Gastrocnemius medialis (tissue), 4 donors: ENCODE measurements at regions not wholly inside any gene's neighbourhood (a gene's known extent, or its start where the extent isn't known, plus 50 kb on each side); places are given as distances from the start of the nearest gene placed in this dataset.

Source experiments
- ATAC-seq, 2 donors: fragments of 150-250 bp; one replicate each; pipeline ENCODE4 v1.9.1; 2016
- DNase-seq, 2 donors: peaks; one replicate each; pipeline ENCODE4 v3.0.0-alpha.2; 2019
- H3K27ac ChIP-seq, 4 donors: fragments of 200-600 bp; sonication (generic); 1 replicate in 1 of 4; 2 replicates in 3 of 4; pipeline ENCODE4 v1.5.1; 2016 to 2018; ENCODE audit warnings: mild to moderate bottlenecking in 2 of 4, moderate library complexity in 1 of 4
- H3K27me3 ChIP-seq, 3 donors: fragments of 200-600 bp; sonication (generic) in 2 of 3; 1 replicate in 1 of 3; 2 replicates in 2 of 3; pipeline versions ENCODE4 v1.5.1 to v1.6.0; 2016 to 2019; ENCODE audit warnings: mild to moderate bottlenecking in 1 of 3, moderate library complexity in 1 of 3
- H3K36me3 ChIP-seq, 2 donors: fragments of 200-600 bp; sonication (generic) in 1 of 2; one replicate each; pipeline ENCODE4 v1.5.1; 2017 to 2018
- H3K4me1 ChIP-seq, 2 donors: fragments of 200-600 bp; sonication (generic) in 1 of 2; one replicate each; pipeline ENCODE4 v1.5.1; 2016 to 2017; ENCODE audit warnings: mild to moderate bottlenecking in 2 of 2
- H3K4me3 ChIP-seq, 4 donors: fragments of 200-600 bp; sonication (generic) in 3 of 4; 1 replicate in 1 of 4; 2 replicates in 3 of 4; pipeline ENCODE4 v1.5.1; 2016 to 2019; ENCODE audit warnings: mild to moderate bottlenecking in 2 of 4
- H3K9me3 ChIP-seq, 3 donors: fragments of 200-600 bp; sonication (generic) in 2 of 3; 1 replicate in 1 of 3; 2 replicates in 2 of 3; pipeline ENCODE4 v1.5.1; 2016 to 2019
- POLR2A ChIP-seq, 2 donors: fragments of 450-650 bp; IDR thresholded peaks; one replicate each; pipeline ENCODE4 v1.6.1; 2017; ENCODE audit warnings: antibody characterized with exemption in 2 of 2, mild to moderate bottlenecking in 2 of 2, moderate library complexity in 2 of 2
- in situ Hi-C, 4 donors: fragments of 200-750 bp; cut with MboI; loops; one replicate each; pipeline versions ENCODE4 v1.15.0 to v1.8.0; 2017; ENCODE audit warnings: low sequenced_read_pairs in 4 of 4
- intact Hi-C: fragments of 100-400 bp; cut with DNase I; formaldehyde crosslinking; loops from one replicate; pipeline ENCODE4 v1.15.1; 2023; ENCODE audit warnings: low total_unique reads
- TF ChIP-seq, protein P1 (sequence below), 5 experiments: fragments of 450-650 bp in 3 of 5; fragments of 200-600 bp in 2 of 5; sonication (generic) in 2 of 5; IDR thresholded peaks in 4 of 5; conservative IDR thresholded peaks in 1 of 5; 1 replicate in 4 of 5; 2 replicates in 1 of 5; pipeline ENCODE4 v1.5.1; 2016 to 2019; ENCODE audit warnings: antibody characterized with exemption in 5 of 5, mild to moderate bottlenecking in 3 of 5, moderate library complexity in 3 of 5

DNA sequence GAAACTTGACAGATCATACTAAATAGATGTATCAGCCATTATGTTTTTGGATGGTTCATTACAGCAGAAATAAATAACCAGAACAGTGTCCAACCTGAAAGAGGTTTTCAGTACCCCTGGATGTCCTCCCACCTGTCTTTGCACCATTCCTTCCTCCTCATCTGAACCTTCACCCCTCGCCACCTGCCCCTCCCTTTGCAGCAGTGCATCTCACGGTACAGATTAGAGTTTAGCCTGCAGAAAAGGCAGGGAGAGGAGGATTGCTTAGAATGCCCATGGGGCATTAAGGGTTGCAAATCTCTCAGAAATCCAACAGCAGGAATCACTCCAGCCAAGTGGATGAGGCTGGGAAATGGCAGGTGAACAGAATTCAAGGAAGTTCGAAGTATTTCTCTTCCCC is 155.0 kb downstream of the HS3ST2 start:
- TF ChIP-seq, protein P1, sequence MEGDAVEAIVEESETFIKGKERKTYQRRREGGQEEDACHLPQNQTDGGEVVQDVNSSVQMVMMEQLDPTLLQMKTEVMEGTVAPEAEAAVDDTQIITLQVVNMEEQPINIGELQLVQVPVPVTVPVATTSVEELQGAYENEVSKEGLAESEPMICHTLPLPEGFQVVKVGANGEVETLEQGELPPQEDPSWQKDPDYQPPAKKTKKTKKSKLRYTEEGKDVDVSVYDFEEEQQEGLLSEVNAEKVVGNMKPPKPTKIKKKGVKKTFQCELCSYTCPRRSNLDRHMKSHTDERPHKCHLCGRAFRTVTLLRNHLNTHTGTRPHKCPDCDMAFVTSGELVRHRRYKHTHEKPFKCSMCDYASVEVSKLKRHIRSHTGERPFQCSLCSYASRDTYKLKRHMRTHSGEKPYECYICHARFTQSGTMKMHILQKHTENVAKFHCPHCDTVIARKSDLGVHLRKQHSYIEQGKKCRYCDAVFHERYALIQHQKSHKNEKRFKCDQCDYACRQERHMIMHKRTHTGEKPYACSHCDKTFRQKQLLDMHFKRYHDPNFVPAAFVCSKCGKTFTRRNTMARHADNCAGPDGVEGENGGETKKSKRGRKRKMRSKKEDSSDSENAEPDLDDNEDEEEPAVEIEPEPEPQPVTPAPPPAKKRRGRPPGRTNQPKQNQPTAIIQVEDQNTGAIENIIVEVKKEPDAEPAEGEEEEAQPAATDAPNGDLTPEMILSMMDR (IDR thresholded peaks at IDR 0.05 in 4 of 5, conservative IDR thresholded peaks at IDR 0.05 in 1 of 5) = no peak
- no peak for TF ChIP-seq POLR2A (IDR thresholded peaks at IDR 0.05)
- Histone ChIP-seq H3K9me3 (no peaks in the 10 kb centered on the region), H3K4me3 (no peak overlapping the region), H3K27me3 (no peaks in the 10 kb centered on the region), H3K4me1 (peaks cover 0 to 30% of the 10 kb centered on the region in 2 donors), H3K36me3 (no peaks in the 10 kb centered on the region), H3K27ac (peak overlapping the region; percentile 44 to 84 (median 63))
- in situ Hi-C loops = no loop called here
- ATAC-seq = no peak
- intact Hi-C loops = no loop called here
- no peak for DNase-seq

GRCh38 chr16:22967521-22968095 is 153.6 kb downstream of the HS3ST2 start:
- TF ChIP-seq, protein P1 (IDR thresholded peaks at IDR 0.05 in 4 of 5, conservative IDR thresholded peaks at IDR 0.05 in 1 of 5) = no peak
- TF ChIP-seq POLR2A (IDR thresholded peaks at IDR 0.05) = no peak
- no peaks in the 10 kb centered on the region for H3K27me3 ChIP-seq
- intact Hi-C loops (no loop called here), in situ Hi-C loops (no loop called here)
- no peaks in the 10 kb centered on the region for H3K9me3 ChIP-seq
- ATAC-seq (no peak), DNase-seq (no peak)
- no peak overlapping the region for H3K27ac ChIP-seq
- no peaks in the 10 kb centered on the region for H3K36me3 ChIP-seq
- peaks cover 0 to 30% of the 10 kb centered on the region in 2 donors for H3K4me1 ChIP-seq
- H3K4me3 ChIP-seq = no peak overlapping the region
